HepG2 (cell line): ENCODE measurements at regions not wholly inside any gene's neighbourhood (a gene's known extent, or its start where the extent isn't known, plus 50 kb on each side); places are given as distances from the start of the nearest gene placed in this dataset.

Experiments
- ATAC-seq: fragments of 200-7000 bp; cut with Tn5 transposase; 3 replicates; pipeline ENCODE4 v1.9.1; 2020; ENCODE audit warnings: mild to moderate bottlenecking, moderate library complexity
- BruUV-seq: library from RNA; stranded (reverse); fragments of 400-500 nt; replicated peaks from 2 replicates; lab custom pipeline; 2021; lab: Mats Ljungman, UMichigan
- CTCF ChIA-PET: fragments of 300-600 bp; formaldehyde crosslinking; extraction: SDS; loops from one replicate; lab custom pipeline; 2021; ENCODE audit warnings: low total read pairs, inconsistent platforms, low intra/inter-chr PET ratio; lab: Yijun Ruan, JAX
- POLR2A ChIA-PET: fragments of 350-600 bp; sonication (Branson Sonifier 250); formaldehyde crosslinking; loops from one replicate; lab custom pipeline; 2020; ENCODE audit warnings: antibody characterized with exemption, inconsistent platforms; lab: Yijun Ruan, JAX
- DNase-seq: peaks from one replicate; pipeline ENCODE4 v3.0.0-alpha.2; 2015; ENCODE audit warnings: low spot score
- FAIRE-seq: peaks from 3 replicates; lab custom pipeline; 2011; peaks lifted over from hg19 to GRCh38; lab: Jason Lieb, UNC
- H2AFZ ChIP-seq: one replicate; pipeline ENCODE4 v1.6.1; 2011; ENCODE audit warnings: low read length, inconsistent platforms
- H3K27ac ChIP-seq: fragments of 300-600 bp; 3 replicates; pipeline ENCODE4 v1.8.0; 2011; ENCODE audit warnings: mixed run types, mild to moderate bottlenecking, mixed read lengths, low read length, inconsistent platforms; ENCODE audit not compliant: insufficient read depth; ENCODE audit errors: extremely low read length
- H3K27me3 ChIP-seq, 2 experiments: fragments of 200-600 bp in 1 of 2; 2 replicates in 1 of 2; 3 replicates in 1 of 2; pipeline versions ENCODE4 v1.6.0 to v1.8.0; 2011; ENCODE audit warnings: low read length in 2 of 2, mild to moderate bottlenecking in 2 of 2, moderate library complexity in 2 of 2, inconsistent platforms in 1 of 2; ENCODE audit not compliant: insufficient read depth in 2 of 2, control insufficient read depth in 1 of 2
- H3K36me3 ChIP-seq, 2 experiments: fragments of 200-600 bp in 1 of 2; replicated peaks in 1 of 2; 2 replicates in 1 of 2; 3 replicates in 1 of 2; pipeline versions ENCODE4 v1.5.1 to v1.8.0; 2011; ENCODE audit warnings: low read length in 2 of 2, inconsistent platforms in 1 of 2; ENCODE audit not compliant: insufficient read depth in 2 of 2, control insufficient read depth in 1 of 2
- H3K4me1 ChIP-seq: 2 replicates; pipeline ENCODE4 v1.5.1; 2012; ENCODE audit warnings: low read length, inconsistent platforms; ENCODE audit not compliant: insufficient read depth
- H3K4me2 ChIP-seq: 2 replicates; pipeline ENCODE4 v1.6.0; 2011; ENCODE audit warnings: low read depth, low read length, inconsistent platforms
- H3K4me3 ChIP-seq, 3 experiments: fragments of 200-600 bp in 1 of 3; sonication (generic), shearing (Covaris generic) in 1 of 3; replicated peaks in 1 of 3; 2 replicates each; pipeline ENCODE4 v1.5.1; 2011 to 2016; ENCODE audit warnings: low read length in 3 of 3, inconsistent platforms in 2 of 3, low read depth in 2 of 3, mild to moderate bottlenecking in 2 of 3, control low read depth in 1 of 3, mixed read lengths in 1 of 3; ENCODE audit not compliant: insufficient read depth in 1 of 3
- H3K79me2 ChIP-seq: one replicate; pipeline ENCODE4 v1.6.1; 2011; ENCODE audit warnings: low read length, inconsistent platforms; ENCODE audit not compliant: insufficient read depth
- H3K9ac ChIP-seq: 2 replicates; pipeline ENCODE4 v1.6.0; 2011; ENCODE audit warnings: mild to moderate bottlenecking, low read depth, low read length, inconsistent platforms; ENCODE audit not compliant: insufficient read depth
- H3K9me3 ChIP-seq: 2 replicates; pipeline ENCODE4 v1.5.1; 2012; ENCODE audit warnings: mild to moderate bottlenecking, low read length
- H4K20me1 ChIP-seq: 2 replicates; pipeline ENCODE4 v1.6.0; 2011; ENCODE audit warnings: inconsistent platforms, mild to moderate bottlenecking, low read length, moderate library complexity; ENCODE audit not compliant: insufficient read depth
- ARNT2 ChIP-seq: sonication (generic); formaldehyde crosslinking; IDR thresholded peaks from 2 replicates; pipeline ENCODE4 v1.8.0; 2022; ENCODE audit warnings: mild to moderate bottlenecking, low read depth, missing genetic modification reagents, moderate library complexity
- CREM ChIP-seq, 2 experiments: sonication (generic) in 1 of 2; formaldehyde crosslinking in 1 of 2; IDR thresholded peaks; 2 replicates each; pipeline versions ENCODE4 v1.4.0 to v1.6.1; 2016 to 2020; ENCODE audit warnings: antibody characterized with exemption in 1 of 2, mild to moderate bottlenecking in 1 of 2, missing genetic modification reagents in 1 of 2
- HBP1 ChIP-seq: IDR thresholded peaks from 2 replicates; pipeline ENCODE4 v1.6.1; 2016; ENCODE audit warnings: low read depth, control low read depth
- PRDM4 ChIP-seq: sonication (generic); formaldehyde crosslinking; IDR thresholded peaks from 2 replicates; pipeline ENCODE4 v1.9.0; 2021; ENCODE audit warnings: missing genetic modification reagents, borderline replicate concordance
- RAD51 ChIP-seq: fragments of 450-650 bp; IDR thresholded peaks from 2 replicates; pipeline ENCODE4 v1.6.1; 2016; ENCODE audit warnings: borderline replicate concordance
- ZBTB7A ChIP-seq: sonication (generic); formaldehyde crosslinking; IDR thresholded peaks from 2 replicates; pipeline ENCODE4 v1.8.0; 2022; ENCODE audit warnings: mild to moderate bottlenecking, missing genetic modification reagents
- ZC3H13 ChIP-seq: sonication (generic); formaldehyde crosslinking; IDR thresholded peaks from 2 replicates; pipeline ENCODE4 v1.8.1; 2023; ENCODE audit warnings: mild to moderate bottlenecking, missing genetic modification reagents, moderate library complexity
- ZNF121 ChIP-seq: sonication (generic); formaldehyde crosslinking; IDR thresholded peaks from 2 replicates; pipeline ENCODE4 v1.5.0; 2020; ENCODE audit warnings: mild to moderate bottlenecking, missing genetic modification reagents
- ZNF543 ChIP-seq: sonication (generic); formaldehyde crosslinking; IDR thresholded peaks from 2 replicates; pipeline ENCODE4 v1.4.0; 2020; ENCODE audit warnings: mild to moderate bottlenecking, missing genetic modification reagents
- ZNF672 ChIP-seq: sonication (generic); formaldehyde crosslinking; IDR thresholded peaks from 2 replicates; pipeline ENCODE4 v1.8.1; 2022; ENCODE audit warnings: missing genetic modification reagents
- ZNF841 ChIP-seq: sonication (generic); formaldehyde crosslinking; IDR thresholded peaks from 2 replicates; pipeline ENCODE4 v1.8.1; 2023; ENCODE audit warnings: missing genetic modification reagents, borderline replicate concordance
- ZNF883 ChIP-seq: sonication (generic); formaldehyde crosslinking; IDR thresholded peaks from 2 replicates; pipeline ENCODE4 v1.5.1; 2020; ENCODE audit warnings: mild to moderate bottlenecking, missing genetic modification reagents; ENCODE audit errors: not compliant biosample characterization
- ZSCAN25 ChIP-seq: sonication (generic); formaldehyde crosslinking; IDR thresholded peaks from 2 replicates; pipeline ENCODE4 v1.8.0; 2022; ENCODE audit warnings: mild to moderate bottlenecking, missing genetic modification reagents
- WGBS: methylation state at CpG from one replicate; pipeline ENCODE4 v1.1.6; 2017; ENCODE audit warnings: low lambda C conversion rate; 5-methylcytosine and 5-hydroxymethylcytosine counted together
- in situ Hi-C: cut with HindIII; loops from 2 replicates; pipeline ENCODE4 v1.10.0; 2017; ENCODE audit warnings: low pct_unique_long_range_greater_than_20kb; ENCODE audit not compliant: extremely low pct_ligation_motif_present
- intact Hi-C: fragments of 100-400 bp; cut with micrococcal nuclease; formaldehyde crosslinking; loops from one replicate; pipeline ENCODE4 v1.10.0; 2022; ENCODE audit not compliant: unreplicated experiment
- TF ChIP-seq, protein P1 (sequence below): IDR thresholded peaks from 2 replicates; pipeline ENCODE4 v1.6.1; 2016
- TF ChIP-seq, protein P2 (sequence below): sonication (generic); formaldehyde crosslinking; IDR thresholded peaks from 2 replicates; pipeline ENCODE4 v1.4.0; 2020; ENCODE audit warnings: mild to moderate bottlenecking, missing genetic modification reagents
- TF ChIP-seq, protein P3 (sequence below): IDR thresholded peaks from 2 replicates; pipeline ENCODE4 v1.6.1; 2012; ENCODE audit warnings: low read length, improper control_type of control experiment
- TF ChIP-seq, protein P4 (sequence below): sonication (generic); formaldehyde crosslinking; IDR thresholded peaks from 2 replicates; pipeline ENCODE4 v1.8.0; 2022; ENCODE audit warnings: missing genetic modification reagents, low read depth, mild to moderate bottlenecking, borderline replicate concordance

GRCh38 chr11:97968071-97968470, 1052.7 kb upstream of the CNTN5 start:
- POLR2A ChIA-PET, result no interaction called here
- Histone ChIP-seq H3K79me2 (no peaks in the 10 kb centered on the region), H3K27ac (no peak overlapping the region), H3K36me3 (no peaks in the 10 kb centered on the region), H3K4me1 (no peaks in the 10 kb centered on the region), H3K9me3 (no peaks in the 10 kb centered on the region), H3K27me3 (no peaks in the 10 kb centered on the region), H4K20me1 (no peaks in the 10 kb centered on the region), H3K9ac (no peak overlapping the region), H2AFZ (no peak overlapping the region), H3K4me2 (no peak overlapping the region), H3K4me3 (no peak overlapping the region)
- CTCF ChIA-PET, result no interaction called here
- no TSS peak for BruUV-seq
- DNase-seq, result no peak
- ATAC-seq, result no peak
- in situ Hi-C loops, result no loop called here
- intact Hi-C loops, result no loop called here
- no peak for FAIRE-seq
- WGBS, result 0% methylated on average over 2 of the region's 2 CpGs
- TF ChIP-seq ZC3H13 (CRISPR knock-in tag), result no peak
- no peak for TF ChIP-seq ZNF543 (CRISPR knock-in tag)
- TF ChIP-seq ZNF121 (CRISPR knock-in tag), result no peak
- TF ChIP-seq, protein P1, sequence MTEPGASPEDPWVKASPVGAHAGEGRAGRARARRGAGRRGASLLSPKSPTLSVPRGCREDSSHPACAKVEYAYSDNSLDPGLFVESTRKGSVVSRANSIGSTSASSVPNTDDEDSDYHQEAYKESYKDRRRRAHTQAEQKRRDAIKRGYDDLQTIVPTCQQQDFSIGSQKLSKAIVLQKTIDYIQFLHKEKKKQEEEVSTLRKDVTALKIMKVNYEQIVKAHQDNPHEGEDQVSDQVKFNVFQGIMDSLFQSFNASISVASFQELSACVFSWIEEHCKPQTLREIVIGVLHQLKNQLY, result no peak
- no peak for TF ChIP-seq PRDM4
- TF ChIP-seq ZSCAN25 (CRISPR knock-in tag), result no peak
- TF ChIP-seq CREM (IDR thresholded peaks at IDR 0.05), result no peak
- no peak for TF ChIP-seq CREM (CRISPR knock-in tag; IDR thresholded peaks at IDR 0.05)
- no peak for TF ChIP-seq ZBTB7A (CRISPR knock-in tag)
- no peak for TF ChIP-seq ARNT2 (CRISPR knock-in tag)
- TF ChIP-seq, protein P2, sequence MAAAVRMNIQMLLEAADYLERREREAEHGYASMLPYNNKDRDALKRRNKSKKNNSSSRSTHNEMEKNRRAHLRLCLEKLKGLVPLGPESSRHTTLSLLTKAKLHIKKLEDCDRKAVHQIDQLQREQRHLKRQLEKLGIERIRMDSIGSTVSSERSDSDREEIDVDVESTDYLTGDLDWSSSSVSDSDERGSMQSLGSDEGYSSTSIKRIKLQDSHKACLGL, result no peak
- no peak for TF ChIP-seq RAD51
- TF ChIP-seq HBP1 (CRISPR knock-in tag), result no peak
- TF ChIP-seq ZNF883 (CRISPR knock-in tag), result no peak
- TF ChIP-seq ZNF672 (CRISPR knock-in tag), result no peak
- TF ChIP-seq, protein P3, sequence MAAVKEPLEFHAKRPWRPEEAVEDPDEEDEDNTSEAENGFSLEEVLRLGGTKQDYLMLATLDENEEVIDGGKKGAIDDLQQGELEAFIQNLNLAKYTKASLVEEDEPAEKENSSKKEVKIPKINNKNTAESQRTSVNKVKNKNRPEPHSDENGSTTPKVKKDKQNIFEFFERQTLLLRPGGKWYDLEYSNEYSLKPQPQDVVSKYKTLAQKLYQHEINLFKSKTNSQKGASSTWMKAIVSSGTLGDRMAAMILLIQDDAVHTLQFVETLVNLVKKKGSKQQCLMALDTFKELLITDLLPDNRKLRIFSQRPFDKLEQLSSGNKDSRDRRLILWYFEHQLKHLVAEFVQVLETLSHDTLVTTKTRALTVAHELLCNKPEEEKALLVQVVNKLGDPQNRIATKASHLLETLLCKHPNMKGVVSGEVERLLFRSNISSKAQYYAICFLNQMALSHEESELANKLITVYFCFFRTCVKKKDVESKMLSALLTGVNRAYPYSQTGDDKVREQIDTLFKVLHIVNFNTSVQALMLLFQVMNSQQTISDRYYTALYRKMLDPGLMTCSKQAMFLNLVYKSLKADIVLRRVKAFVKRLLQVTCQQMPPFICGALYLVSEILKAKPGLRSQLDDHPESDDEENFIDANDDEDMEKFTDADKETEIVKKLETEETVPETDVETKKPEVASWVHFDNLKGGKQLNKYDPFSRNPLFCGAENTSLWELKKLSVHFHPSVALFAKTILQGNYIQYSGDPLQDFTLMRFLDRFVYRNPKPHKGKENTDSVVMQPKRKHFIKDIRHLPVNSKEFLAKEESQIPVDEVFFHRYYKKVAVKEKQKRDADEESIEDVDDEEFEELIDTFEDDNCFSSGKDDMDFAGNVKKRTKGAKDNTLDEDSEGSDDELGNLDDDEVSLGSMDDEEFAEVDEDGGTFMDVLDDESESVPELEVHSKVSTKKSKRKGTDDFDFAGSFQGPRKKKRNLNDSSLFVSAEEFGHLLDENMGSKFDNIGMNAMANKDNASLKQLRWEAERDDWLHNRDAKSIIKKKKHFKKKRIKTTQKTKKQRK, result no peak
- TF ChIP-seq, protein P4, sequence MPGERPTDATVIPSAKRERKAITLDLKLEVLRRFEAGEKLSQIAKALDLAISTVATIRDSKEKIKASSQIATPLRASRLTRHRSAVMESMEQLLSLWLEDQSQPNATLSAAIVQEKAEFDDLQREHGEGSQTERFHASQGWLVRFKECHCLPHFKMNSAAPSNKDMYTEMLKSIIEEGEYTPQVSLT, result no peak
- no peak for TF ChIP-seq ZNF841 (CRISPR knock-in tag)
